Type B pancreatic cell (in vitro differentiated cells): ENCODE measurements at regions not wholly inside any gene's neighbourhood (a gene's known extent, or its start where the extent isn't known, plus 50 kb on each side); places are given as distances from the start of the nearest gene placed in this dataset.
"Not testable (repeated sequence)": the region's sequence is repeated elsewhere in the genome, so short reads cannot be mapped to it uniquely, and the experiment has no call there.

Source experiments
- DNase-seq: peaks from one replicate; pipeline ENCODE4 v3.0.0; 2021; ENCODE audit warnings: mixed read lengths; ENCODE audit not compliant: unreplicated experiment; ENCODE audit errors: extremely low spot score
- H3K27ac Mint-ChIP-seq: 2 replicates; pipeline ENCODE4 v1.8.0; 2021; ENCODE audit warnings: mild to moderate bottlenecking, mixed read lengths
- H3K27me3 Mint-ChIP-seq: 2 replicates; pipeline ENCODE4 v1.8.0; 2021; ENCODE audit warnings: mixed read lengths
- H3K36me3 Mint-ChIP-seq: 2 replicates; pipeline ENCODE4 v1.8.0; 2021; ENCODE audit warnings: mixed read lengths
- H3K4me1 Mint-ChIP-seq: one replicate; pipeline ENCODE4 v1.8.0; 2021; ENCODE audit warnings: mixed read lengths; ENCODE audit not compliant: unreplicated experiment
- H3K4me3 Mint-ChIP-seq: 2 replicates; pipeline ENCODE4 v1.8.0; 2021; ENCODE audit warnings: mild to moderate bottlenecking, mixed read lengths
- H3K9me3 Mint-ChIP-seq: 2 replicates; pipeline ENCODE4 v1.8.0; 2021; ENCODE audit warnings: mixed read lengths
- CTCF ChIP-seq: fragments of 200-600 bp; sonication (generic); conservative IDR thresholded peaks from 2 replicates; pipeline ENCODE4 v1.5.0; 2021; ENCODE audit warnings: antibody characterized with exemption, mild to moderate bottlenecking

GRCh38 chr4:116202524-116202923 lies 882.9 kb downstream of the TRAM1L1 start:
- TF ChIP-seq CTCF: no peak
- no peak overlapping the region for H3K4me3 Mint-ChIP-seq
- DNase-seq: no peak
- H3K9me3 Mint-ChIP-seq: no peaks in the 10 kb centered on the region
- no peaks in the 10 kb centered on the region for H3K27me3 Mint-ChIP-seq
- H3K36me3 Mint-ChIP-seq: no peaks in the 10 kb centered on the region
- no peak overlapping the region for H3K27ac Mint-ChIP-seq
- no peaks in the 10 kb centered on the region for H3K4me1 Mint-ChIP-seq

- Mint-ChIP-seq H3K9me3 (no peaks in the 10 kb centered on the region), H3K27ac (no peak overlapping the region), H3K36me3 (no peaks in the 10 kb centered on the region), H3K27me3 (no peaks in the 10 kb centered on the region), H3K4me3 (no peak overlapping the region), H3K4me1 (no peaks in the 10 kb centered on the region)
- DNase-seq: no peak
- TF ChIP-seq CTCF: no peak
Observed at GRCh38 chr4:116197317-116197809, 888.0 kb downstream of the TRAM1L1 start.

- no peak overlapping the region for H3K4me3 Mint-ChIP-seq
- no peaks in the 10 kb centered on the region for H3K36me3 Mint-ChIP-seq
- no peaks in the 10 kb centered on the region for H3K27me3 Mint-ChIP-seq
- TF ChIP-seq CTCF: no peak
- DNase-seq: no peak
- no peaks in the 10 kb centered on the region for H3K9me3 Mint-ChIP-seq
- no peak overlapping the region for H3K27ac Mint-ChIP-seq
- H3K4me1 Mint-ChIP-seq: peaks cover 5% of the 10 kb centered on the region
Observed at GRCh38 chr4:116183241-116183640, 902.1 kb downstream of the TRAM1L1 start.

- Mint-ChIP-seq H3K4me1 (peaks cover 5% of the 10 kb centered on the region), H3K36me3 (no peaks in the 10 kb centered on the region), H3K27me3 (no peaks in the 10 kb centered on the region), H3K27ac (no peak overlapping the region), H3K4me3 (no peak overlapping the region), H3K9me3 (no peaks in the 10 kb centered on the region)
- no peak for DNase-seq
- TF ChIP-seq CTCF: peak; percentile 81
Observed at GRCh38 chr4:116180157-116180601, 905.2 kb downstream of the TRAM1L1 start.

GRCh38 chr4:116151371-116151770 lies 934.0 kb downstream of the TRAM1L1 start:
- not testable (repeated sequence) for H3K4me3 Mint-ChIP-seq, H3K36me3 Mint-ChIP-seq, DNase-seq, H3K4me1 Mint-ChIP-seq, H3K27ac Mint-ChIP-seq, H3K9me3 Mint-ChIP-seq, H3K27me3 Mint-ChIP-seq

GRCh38 chr4:116150152-116150551 lies 935.2 kb downstream of the TRAM1L1 start:
- no peaks in the 10 kb centered on the region for H3K9me3 Mint-ChIP-seq
- no peak overlapping the region for H3K27ac Mint-ChIP-seq
- H3K4me3 Mint-ChIP-seq: no peak overlapping the region
- H3K27me3 Mint-ChIP-seq: no peaks in the 10 kb centered on the region
- TF ChIP-seq CTCF: no peak
- H3K36me3 Mint-ChIP-seq: no peaks in the 10 kb centered on the region
- no peaks in the 10 kb centered on the region for H3K4me1 Mint-ChIP-seq
- no peak for DNase-seq
